H7 (cell line): ENCODE measurements at regions not wholly inside any gene's neighbourhood (a gene's known extent, or its start where the extent isn't known, plus 50 kb on each side); places are given as distances from the start of the nearest gene placed in this dataset.
"Not testable (repeated sequence)": the region's sequence is repeated elsewhere in the genome, so short reads cannot be mapped to it uniquely, and the experiment has no call there.

Source experiments
- DNase-seq: peaks from one replicate; pipeline ENCODE4 v3.0.0; 2012
- H3K27me3 ChIP-seq: 2 replicates; pipeline ENCODE4 v1.6.0; 2011; ENCODE audit warnings: mild to moderate bottlenecking, low read length; ENCODE audit not compliant: control insufficient read depth, insufficient read depth
- H3K36me3 ChIP-seq: replicated peaks from 2 replicates; pipeline ENCODE4 v1.5.1; 2011; ENCODE audit warnings: low read length; ENCODE audit not compliant: control insufficient read depth, insufficient read depth
- H3K4me3 ChIP-seq: 2 replicates; pipeline ENCODE4 v1.5.1; 2011; ENCODE audit warnings: low read depth, mild to moderate bottlenecking, control low read depth, low read length, moderate library complexity; ENCODE audit not compliant: insufficient read depth

DNA sequence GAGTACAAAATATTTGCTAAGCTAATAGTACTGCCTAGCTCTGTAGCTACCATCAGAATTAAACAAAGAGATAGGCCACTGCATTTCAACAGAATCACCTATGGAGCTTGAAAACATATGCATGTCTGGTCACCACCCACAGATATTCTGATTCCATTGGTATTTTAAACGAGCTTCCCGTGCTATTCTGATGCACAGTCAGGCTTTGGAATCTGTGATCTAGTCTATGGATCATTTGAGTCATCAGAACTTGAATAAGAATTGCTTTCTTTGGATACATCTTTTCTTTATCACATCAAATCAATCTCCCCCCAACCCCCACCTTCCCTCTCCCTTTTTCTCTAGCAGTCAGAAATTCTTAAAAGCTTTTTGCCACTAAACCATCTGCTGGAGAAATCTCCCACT lies 124.7 kb downstream of the NPIPB5 start:
- no peaks in the 10 kb centered on the region for H3K36me3 ChIP-seq
- H3K4me3 ChIP-seq = no peak overlapping the region
- no peaks in the 10 kb centered on the region for H3K27me3 ChIP-seq
- peak; percentile 46 for DNase-seq

DNA sequence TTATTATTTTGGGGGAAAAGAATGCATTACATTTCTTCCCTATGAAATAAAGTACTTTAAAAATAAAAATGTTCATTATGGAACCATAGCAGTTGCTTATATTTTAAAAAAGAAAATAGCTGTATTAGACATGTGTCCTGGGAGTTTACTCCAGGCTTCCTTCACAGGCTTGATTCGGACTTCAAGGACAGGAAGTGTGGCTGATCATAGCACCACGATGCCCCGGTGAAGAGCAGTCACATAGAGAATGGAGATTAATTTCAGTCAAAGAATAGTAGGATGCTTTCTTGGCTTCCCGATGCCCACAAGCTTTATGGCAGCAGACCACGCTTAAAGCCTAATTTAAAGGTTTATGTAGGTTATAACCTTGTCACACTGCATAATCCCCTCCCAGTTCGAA lies 125.1 kb downstream of the NPIPB5 start:
- no peaks in the 10 kb centered on the region for H3K27me3 ChIP-seq
- H3K4me3 ChIP-seq = no peak overlapping the region
- no peak for DNase-seq
- H3K36me3 ChIP-seq = no peaks in the 10 kb centered on the region

DNA sequence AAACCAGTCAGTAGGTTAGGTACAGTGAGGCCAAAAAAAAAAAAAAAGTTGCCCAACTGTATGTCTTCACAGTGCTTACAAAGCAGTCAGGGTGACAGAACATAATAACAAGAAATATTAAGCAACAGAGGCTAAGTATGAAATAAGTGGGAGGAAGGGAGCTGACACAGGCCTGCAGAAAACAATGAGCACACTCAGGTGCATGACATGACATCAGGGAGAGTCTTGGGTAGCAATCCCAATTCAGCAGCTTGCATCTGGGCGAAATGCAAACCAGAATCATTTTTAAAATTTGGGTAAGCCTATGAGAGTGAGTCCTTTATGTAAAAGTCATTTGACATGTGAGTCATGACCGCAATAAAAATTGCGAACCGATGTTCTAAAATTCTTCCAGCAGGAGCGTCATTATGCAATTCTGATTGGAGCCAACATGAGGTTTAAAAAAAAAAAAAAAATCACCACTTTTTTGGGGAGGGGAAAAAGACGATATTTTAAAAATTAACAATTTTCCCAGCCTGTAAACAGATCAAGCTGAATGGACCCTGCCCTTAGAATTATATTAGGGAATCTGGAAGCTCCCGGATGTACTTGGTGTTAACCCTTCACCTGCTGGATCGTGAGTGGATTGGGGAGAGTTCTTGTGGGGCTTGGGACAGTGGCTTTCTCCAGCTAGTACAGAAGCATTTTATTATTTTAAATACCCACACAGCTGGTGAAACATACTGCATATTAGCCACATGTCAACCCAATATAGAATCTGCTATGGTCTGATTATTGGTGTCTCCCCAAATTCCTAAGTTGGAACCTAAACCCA lies 127.9 kb downstream of the NPIPB5 start:
- Histone ChIP-seq H3K27me3 (no peaks in the 10 kb centered on the region), H3K4me3 (no peak overlapping the region), H3K36me3 (no peaks in the 10 kb centered on the region)
- no peak for DNase-seq

DNA sequence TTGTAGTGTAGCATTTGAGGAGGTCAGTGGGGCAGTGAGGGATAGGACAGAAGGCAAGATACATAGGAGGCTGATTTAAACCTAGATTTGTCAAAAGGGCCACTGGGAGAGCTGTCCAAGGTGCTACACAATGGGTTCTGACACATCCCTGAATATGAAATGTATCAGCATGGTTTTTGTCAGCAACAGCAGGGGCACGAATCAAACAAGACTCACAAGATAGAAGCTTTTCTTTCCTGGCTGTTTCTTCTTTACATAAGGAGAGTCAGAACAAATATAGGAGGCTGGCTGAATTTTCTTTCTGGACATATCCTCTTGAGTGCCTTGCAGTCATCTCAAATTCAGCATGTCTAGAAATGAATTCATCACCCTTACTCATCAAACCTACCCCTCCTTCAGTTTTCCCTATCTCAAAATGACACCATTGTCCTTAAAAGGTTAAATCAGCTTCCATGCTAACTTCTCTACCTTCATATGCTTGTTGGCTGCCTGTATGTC lies 130.5 kb downstream of the NPIPB5 start:
- H3K36me3 ChIP-seq = no peaks in the 10 kb centered on the region
- H3K4me3 ChIP-seq = no peak overlapping the region
- no peaks in the 10 kb centered on the region for H3K27me3 ChIP-seq
- no peak for DNase-seq

DNA sequence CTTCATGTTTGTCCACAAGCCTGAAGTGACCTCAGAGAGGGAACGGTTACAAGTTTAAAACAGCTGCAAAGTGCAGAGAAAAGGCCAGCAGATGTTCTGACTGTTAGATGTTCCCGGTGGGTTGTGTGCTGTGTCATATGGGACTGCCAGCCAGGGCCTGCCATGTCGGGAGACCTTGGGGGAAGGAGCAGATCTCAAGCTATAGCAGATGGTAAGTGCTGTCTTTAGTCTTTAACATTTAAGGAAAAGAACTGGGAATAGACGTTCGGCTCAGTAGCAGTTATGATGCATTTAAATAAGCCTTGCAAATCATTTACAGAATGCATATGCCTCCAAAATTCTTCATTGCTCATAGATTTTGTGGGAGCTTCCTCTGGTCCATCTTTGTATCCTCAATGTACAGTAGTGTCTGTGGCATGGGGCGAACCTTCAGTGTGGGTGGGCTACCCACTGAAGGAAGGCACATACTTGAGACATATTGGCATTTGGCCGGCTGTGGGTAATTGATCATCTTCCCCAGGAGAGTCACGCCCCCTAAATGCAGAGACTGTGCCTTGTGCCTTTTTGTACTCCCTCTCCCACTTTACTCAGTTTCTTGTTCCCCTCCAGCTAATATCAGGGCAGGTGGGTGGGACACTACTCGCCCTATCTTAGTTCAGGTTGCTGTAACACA lies 131.9 kb downstream of the NPIPB5 start:
- Histone ChIP-seq H3K27me3 (no peaks in the 10 kb centered on the region), H3K4me3 (no peak overlapping the region), H3K36me3 (no peaks in the 10 kb centered on the region)
- no peak for DNase-seq

DNA sequence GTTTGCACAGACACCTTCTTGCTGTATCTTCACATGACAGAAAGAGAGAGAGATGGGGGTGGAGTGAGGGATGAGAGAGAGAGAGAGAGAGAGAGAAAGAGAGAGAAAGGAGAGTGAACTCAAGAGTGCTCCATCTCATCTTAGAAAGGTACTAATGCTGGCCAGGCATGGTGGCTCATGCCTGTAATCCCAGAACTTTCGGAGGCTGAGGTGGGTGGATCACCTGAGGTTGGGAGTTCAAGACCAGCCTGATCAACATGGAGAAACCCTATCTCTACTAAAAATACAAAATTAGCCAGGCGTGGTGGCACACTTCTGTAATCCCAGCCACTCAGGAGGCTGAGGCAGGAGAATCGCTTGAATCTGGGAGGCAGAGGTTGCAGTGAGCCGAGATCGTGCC lies 132.5 kb downstream of the NPIPB5 start:
- not testable (repeated sequence) for H3K27me3 ChIP-seq, H3K36me3 ChIP-seq, DNase-seq, H3K4me3 ChIP-seq

DNA sequence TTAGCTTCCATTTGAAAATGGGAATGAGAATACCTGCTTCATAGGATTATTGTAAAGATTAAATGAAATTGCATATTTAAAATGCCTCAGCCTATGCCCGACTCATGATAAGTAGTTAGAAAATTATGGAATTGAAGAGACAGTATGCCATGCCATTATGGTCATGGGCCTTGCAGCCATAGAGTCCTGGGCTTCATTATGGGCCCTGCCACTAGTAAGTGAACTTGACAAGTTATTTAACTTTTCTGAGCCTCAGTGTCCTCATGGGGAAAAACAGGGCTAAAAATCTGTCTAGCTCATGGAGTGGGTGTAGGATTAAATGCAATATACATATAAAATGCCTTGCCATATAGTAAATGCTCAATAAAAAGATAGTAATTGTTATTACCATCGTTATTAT lies 133.2 kb downstream of the NPIPB5 start:
- Histone ChIP-seq H3K36me3 (no peaks in the 10 kb centered on the region), H3K27me3 (no peaks in the 10 kb centered on the region), H3K4me3 (no peak overlapping the region)
- DNase-seq = no peak

DNA sequence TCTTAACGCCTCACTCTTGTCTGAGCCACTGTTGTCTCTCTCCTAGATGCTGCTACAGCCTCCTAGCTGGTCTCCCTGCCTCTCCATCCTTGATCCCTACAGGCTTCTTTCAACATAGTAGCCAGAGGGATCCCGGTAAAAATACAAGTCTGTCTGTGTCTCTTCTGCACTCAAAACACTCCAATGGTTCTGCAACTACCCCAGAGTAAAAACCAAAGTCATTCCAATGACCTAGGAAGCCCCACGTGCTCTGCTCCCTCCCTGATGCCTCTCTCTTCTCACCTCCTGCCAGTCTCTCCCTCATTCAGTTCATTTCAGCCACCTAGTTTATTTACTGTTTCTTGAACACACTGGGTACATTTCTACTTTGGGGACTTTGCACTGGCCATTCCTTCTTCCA lies 135.2 kb downstream of the NPIPB5 start:
- H3K4me3 ChIP-seq = no peak overlapping the region
- H3K27me3 ChIP-seq = no peaks in the 10 kb centered on the region
- DNase-seq = no peak
- no peaks in the 10 kb centered on the region for H3K36me3 ChIP-seq

DNA sequence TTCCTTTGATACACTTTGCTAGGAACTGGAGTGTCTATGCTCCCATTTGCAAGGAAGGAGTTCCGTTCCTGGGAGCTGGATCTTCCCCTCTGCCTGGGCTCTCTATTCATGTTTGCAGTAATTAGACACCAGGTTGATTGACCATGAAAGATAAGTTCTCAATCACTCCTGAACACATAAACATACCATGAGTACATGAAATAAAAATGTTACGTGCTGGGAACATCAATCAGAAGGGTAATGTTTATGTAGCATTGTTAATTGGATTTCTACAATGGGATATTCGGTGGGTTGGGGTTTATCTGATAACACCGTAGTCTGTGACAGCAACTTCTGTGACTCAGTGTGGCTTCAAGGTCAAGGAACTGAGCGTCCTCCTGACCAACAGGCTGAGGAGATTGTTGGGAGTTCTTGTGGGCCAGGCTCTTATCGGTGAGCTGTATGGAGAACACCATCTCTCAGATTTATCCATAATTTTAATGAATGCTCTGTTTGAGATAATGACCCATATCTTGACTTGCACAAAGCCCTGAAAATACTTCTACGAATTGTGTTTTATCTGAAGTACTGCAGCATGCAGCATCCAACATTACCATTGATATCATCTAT lies 136.4 kb downstream of the NPIPB5 start:
- no peak overlapping the region for H3K4me3 ChIP-seq
- H3K36me3 ChIP-seq = no peaks in the 10 kb centered on the region
- no peak for DNase-seq
- H3K27me3 ChIP-seq = no peaks in the 10 kb centered on the region

DNA sequence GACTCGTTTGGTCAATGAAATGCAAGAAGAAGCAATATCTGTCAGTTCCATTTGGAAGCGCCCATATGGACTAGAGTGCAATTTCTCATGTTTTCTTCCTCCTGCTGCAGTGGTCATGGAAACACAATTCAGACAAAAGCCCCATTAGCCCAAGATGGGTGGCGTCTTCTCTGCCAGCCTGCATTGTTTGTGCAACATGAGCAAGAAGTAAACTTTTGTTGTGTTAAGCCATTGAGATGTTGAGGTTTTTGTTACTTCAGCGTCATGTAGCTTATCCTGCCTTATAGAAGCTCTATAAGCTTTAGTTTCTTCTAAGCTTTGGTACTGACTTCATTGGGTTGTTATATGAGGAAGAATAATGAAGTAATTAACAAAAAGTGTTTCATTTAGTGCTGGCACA lies 137.4 kb downstream of the NPIPB5 start:
- no peak for DNase-seq
- Histone ChIP-seq H3K4me3 (no peak overlapping the region), H3K27me3 (no peaks in the 10 kb centered on the region), H3K36me3 (no peaks in the 10 kb centered on the region)

DNA sequence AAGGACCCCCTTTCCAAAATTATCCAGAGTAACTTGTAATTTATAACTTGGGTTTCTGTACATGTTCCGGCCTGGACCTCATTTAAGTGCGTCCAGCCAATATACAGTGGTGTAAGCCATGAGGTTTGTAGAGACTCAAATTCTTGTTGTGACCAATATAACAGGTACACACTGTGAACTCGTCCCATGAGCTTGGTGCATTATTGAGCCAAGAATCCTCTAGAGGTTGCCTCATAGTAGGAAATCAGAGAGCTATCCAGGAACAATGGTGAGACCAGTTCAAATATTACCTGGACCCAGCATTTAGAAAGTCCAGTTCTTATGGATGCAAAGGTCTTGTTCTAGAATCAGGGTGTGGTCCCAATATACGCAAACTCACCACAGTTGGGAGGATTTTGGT lies 138.2 kb downstream of the NPIPB5 start:
- H3K27me3 ChIP-seq = no peaks in the 10 kb centered on the region
- DNase-seq = no peak
- no peak overlapping the region for H3K4me3 ChIP-seq
- no peaks in the 10 kb centered on the region for H3K36me3 ChIP-seq

DNA sequence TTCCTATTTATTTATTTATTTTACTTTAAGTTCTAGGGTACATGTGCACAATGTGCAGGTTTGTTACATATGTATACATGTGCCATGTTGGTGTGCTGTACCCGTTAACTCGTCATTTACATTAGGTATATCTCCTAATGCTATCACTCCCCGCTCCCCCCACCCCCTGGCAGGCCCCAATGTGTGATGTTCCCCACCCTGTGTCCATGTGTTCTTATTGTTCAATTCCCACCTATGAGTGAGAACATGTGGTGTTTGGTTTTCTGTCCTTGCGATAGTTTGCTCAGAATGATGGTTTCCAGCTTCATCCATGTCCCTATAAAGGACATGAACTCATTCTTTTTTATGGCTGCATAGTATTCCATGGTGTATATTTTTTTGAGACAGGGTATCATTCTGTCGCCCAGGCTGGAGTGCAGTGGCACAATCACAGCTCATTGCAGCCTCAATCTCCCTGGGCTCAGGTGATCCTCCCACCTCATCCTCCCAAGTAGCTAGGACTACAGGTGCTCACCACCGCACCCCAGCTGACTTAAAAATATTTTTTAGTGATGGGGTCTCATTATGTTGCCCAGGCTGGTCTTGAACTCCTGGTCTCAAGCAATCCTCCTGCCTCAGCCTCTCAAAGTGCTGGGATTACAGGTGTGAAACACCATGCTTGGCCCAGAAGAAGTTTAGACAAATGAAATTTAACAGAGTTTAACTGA lies 140.6 kb downstream of the NPIPB5 start:
- H3K36me3 ChIP-seq, H3K4me3 ChIP-seq, H3K27me3 ChIP-seq, DNase-seq: not testable (repeated sequence)

DNA sequence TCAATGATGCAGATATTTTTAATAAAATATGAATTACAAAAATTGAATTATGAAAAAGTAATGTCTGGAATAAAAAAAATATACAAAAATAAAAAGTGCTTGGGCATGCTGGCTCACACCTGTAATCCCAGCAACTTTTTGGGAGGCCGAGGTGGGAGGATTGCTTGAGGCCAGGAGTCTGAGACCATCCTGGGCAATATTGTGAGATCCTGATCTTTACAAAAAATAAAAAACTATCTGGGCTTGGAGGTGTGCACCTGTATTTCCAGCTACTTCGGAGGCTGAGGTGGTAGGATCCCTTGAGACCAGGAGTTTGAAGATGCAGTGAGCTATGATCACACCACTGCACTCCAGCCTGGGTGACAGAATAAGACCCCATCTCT lies 141.8 kb downstream of the NPIPB5 start:
- no peak overlapping the region for H3K4me3 ChIP-seq
- no peaks in the 10 kb centered on the region for H3K36me3 ChIP-seq
- DNase-seq = no peak
- no peaks in the 10 kb centered on the region for H3K27me3 ChIP-seq

DNA sequence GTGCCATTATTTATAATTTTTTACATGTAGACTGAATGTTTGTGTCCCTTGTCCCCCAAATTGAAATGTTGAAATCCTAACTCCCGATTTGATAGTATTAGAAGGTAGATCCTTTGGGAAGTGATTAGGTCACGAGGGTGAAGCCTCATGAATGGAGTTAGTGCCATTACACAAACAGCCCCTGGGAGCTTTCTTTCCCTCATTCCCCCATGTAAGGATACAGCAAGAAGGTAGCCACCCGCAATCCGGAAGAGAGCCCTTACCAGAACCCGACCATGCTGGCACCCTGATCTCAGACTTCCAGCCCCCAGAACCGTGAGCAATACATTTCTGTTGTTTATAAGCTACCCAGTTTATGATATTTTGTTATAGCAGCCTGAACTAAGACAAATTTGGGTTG lies 143.2 kb downstream of the NPIPB5 start:
- no peaks in the 10 kb centered on the region for H3K36me3 ChIP-seq

More for the DNA sequence above, 143.2 kb downstream of the NPIPB5 start:
- no peaks in the 10 kb centered on the region for H3K27me3 ChIP-seq
- no peak overlapping the region for H3K4me3 ChIP-seq
- DNase-seq = no peak
